GM23248 (cell line): ENCODE measurements at regions not wholly inside any gene's neighbourhood (a gene's known extent, or its start where the extent isn't known, plus 50 kb on each side); places are given as distances from the start of the nearest gene placed in this dataset.

Experiments used
- DNase-seq: peaks from one replicate; pipeline ENCODE4 v3.0.0-alpha.2; 2015
- H2AFZ ChIP-seq: fragments of 200-600 bp; sonication (generic); 2 replicates; pipeline ENCODE4 v1.6.1; 2016; ENCODE audit warnings: antibody characterized with exemption
- H3F3A ChIP-seq: fragments of 200-600 bp; sonication (generic); 2 replicates; pipeline ENCODE4 v1.6.1; 2016; ENCODE audit warnings: mild to moderate bottlenecking, antibody characterized with exemption, mixed run types; ENCODE audit not compliant: insufficient read depth
- H3K27ac ChIP-seq: fragments of 200-600 bp; sonication (generic); 2 replicates; pipeline ENCODE4 v1.5.1; 2016; ENCODE audit warnings: mild to moderate bottlenecking
- H3K27me3 ChIP-seq: fragments of 200-600 bp; sonication (generic); replicated peaks from 2 replicates; pipeline ENCODE4 v1.6.1; 2016; ENCODE audit warnings: mild to moderate bottlenecking; ENCODE audit not compliant: insufficient read depth
- H3K36me3 ChIP-seq: fragments of 200-600 bp; sonication (generic); 2 replicates; pipeline ENCODE4 v1.6.1; 2016; ENCODE audit warnings: low read depth, mild to moderate bottlenecking
- H3K4me1 ChIP-seq: fragments of 200-600 bp; sonication (generic); 2 replicates; pipeline ENCODE4 v1.6.1; 2016; ENCODE audit warnings: mild to moderate bottlenecking; ENCODE audit not compliant: insufficient read depth
- H3K4me2 ChIP-seq: fragments of 200-600 bp; sonication (generic); one replicate; pipeline ENCODE4 v1.6.1; 2016; ENCODE audit warnings: mild to moderate bottlenecking; ENCODE audit not compliant: unreplicated experiment
- H3K4me3 ChIP-seq: fragments of 200-600 bp; sonication (generic); 2 replicates; pipeline ENCODE4 v1.5.1; 2016; ENCODE audit warnings: mild to moderate bottlenecking
- H3K79me2 ChIP-seq: fragments of 200-600 bp; sonication (generic); 2 replicates; pipeline ENCODE4 v1.6.1; 2016; ENCODE audit warnings: mild to moderate bottlenecking; ENCODE audit not compliant: insufficient read depth
- H3K9ac ChIP-seq: fragments of 200-600 bp; sonication (generic); 2 replicates; pipeline ENCODE4 v1.6.1; 2016; ENCODE audit warnings: mild to moderate bottlenecking
- H3K9me2 ChIP-seq: fragments of 200-600 bp; sonication (generic); 2 replicates; pipeline ENCODE4 v1.6.1; 2016; ENCODE audit warnings: mixed run types, mild to moderate bottlenecking, moderate library complexity; ENCODE audit not compliant: insufficient read depth
- H3K9me3 ChIP-seq: fragments of 200-600 bp; sonication (generic); one replicate; pipeline ENCODE4 v1.6.1; 2017; ENCODE audit warnings: low read depth
- H4K20me1 ChIP-seq: fragments of 200-600 bp; sonication (generic); 2 replicates; pipeline ENCODE4 v1.6.0; 2016; ENCODE audit not compliant: insufficient read depth
- EZH2 ChIP-seq: fragments of 200-600 bp; sonication (generic); IDR thresholded peaks from 2 replicates; pipeline ENCODE4 v1.6.1; 2018; ENCODE audit warnings: antibody characterized with exemption, mild to moderate bottlenecking; ENCODE audit not compliant: insufficient read depth, poor library complexity, severe bottlenecking
- EZH2phosphoT487 ChIP-seq: fragments of 200-600 bp; sonication (generic); IDR thresholded peaks from 2 replicates; pipeline ENCODE4 v1.6.1; 2018; ENCODE audit warnings: antibody characterized with exemption, moderate library complexity, mild to moderate bottlenecking, low read depth; ENCODE audit not compliant: insufficient read depth
- WGBS, 2 experiments: methylation state at CpG; one replicate each; pipeline ENCODE4 v1.1.6; 2015 to 2017; ENCODE audit warnings: low lambda C conversion rate in 2 of 2, low coverage in 1 of 2; ENCODE audit errors: missing lambda C conversion rate in 2 of 2; 5-methylcytosine and 5-hydroxymethylcytosine counted together
- in situ Hi-C: fragments of 300-500 bp; cut with MboI; formaldehyde crosslinking; loops from 2 replicates; pipeline ENCODE4 v1.15.0; 2020

GRCh38 chr18:34972765-34973414, 68.3 kb upstream of the MAPRE2 start:
- no peak overlapping the region for H3K4me3 ChIP-seq
- TF ChIP-seq EZH2phosphoT487 (no peak), EZH2 (no peak)
- H3K27me3 ChIP-seq, result peaks cover 49% of the 10 kb centered on the region
- no peaks in the 10 kb centered on the region for H3K9me2 ChIP-seq
- no peak overlapping the region for H3K9ac ChIP-seq
- DNase-seq, result no peak
- peaks cover 1% of the 10 kb centered on the region; the same call in 1 of the 2 replicates for H3F3A ChIP-seq
- H3K36me3 ChIP-seq, result no peaks in the 10 kb centered on the region
- no peak overlapping the region for H3K27ac ChIP-seq
- H3K4me2 ChIP-seq, result no peak overlapping the region
- H3K9me3 ChIP-seq, result no peaks in the 10 kb centered on the region
- H4K20me1 ChIP-seq, result no peaks in the 10 kb centered on the region
- no peak overlapping the region for H2AFZ ChIP-seq
- in situ Hi-C loops, result no loop called here
- peaks cover 12% of the 10 kb centered on the region for H3K4me1 ChIP-seq
- no peaks in the 10 kb centered on the region for H3K79me2 ChIP-seq
- WGBS, 2 experiments, result 90 to 92% methylated on average over 2 of the region's 2 CpGs

GRCh38 chr18:34976123-34976522, 65.1 kb upstream of the MAPRE2 start:
- H4K20me1 ChIP-seq, result no peaks in the 10 kb centered on the region
- H3K27me3 ChIP-seq, result peaks cover 50% of the 10 kb centered on the region
- 29 to 30% methylated on average over 10 of the region's 10 CpGs for WGBS, 2 experiments
- H3K9me3 ChIP-seq, result no peaks in the 10 kb centered on the region
- no peak for TF ChIP-seq EZH2phosphoT487
- no peak for TF ChIP-seq EZH2
- no peak overlapping the region for H3K4me3 ChIP-seq
- in situ Hi-C loops, result no loop called here
- no peak overlapping the region for H3K27ac ChIP-seq
- H3K36me3 ChIP-seq, result no peaks in the 10 kb centered on the region
- peaks cover 14% of the 10 kb centered on the region for H3K4me1 ChIP-seq
- H3K9ac ChIP-seq, result no peak overlapping the region
- H3F3A ChIP-seq, result peaks cover 12% of the 10 kb centered on the region; the same call in 1 of the 2 replicates
- H3K79me2 ChIP-seq, result no peaks in the 10 kb centered on the region
- H3K4me2 ChIP-seq, result no peak overlapping the region
- no peak overlapping the region for H2AFZ ChIP-seq
- DNase-seq, result no peak
- no peaks in the 10 kb centered on the region for H3K9me2 ChIP-seq

GRCh38 chr18:34976534-34976898, 64.7 kb upstream of the MAPRE2 start:
- Histone ChIP-seq H3K4me1 (peaks cover 12% of the 10 kb centered on the region), H3K27me3 (peaks cover 50% of the 10 kb centered on the region), H3K36me3 (no peaks in the 10 kb centered on the region), H3K9me2 (no peaks in the 10 kb centered on the region), H3K4me2 (peak overlapping the region; percentile 97), H2AFZ (peak overlapping the region; percentile 77), H3K4me3 (peak overlapping the region; percentile 72), H3F3A (peaks cover 12% of the 10 kb centered on the region; the same call in 1 of the 2 replicates), H3K9me3 (no peaks in the 10 kb centered on the region), H3K9ac (peak overlapping the region; percentile 22; the same call in 1 of the 2 replicates), H3K79me2 (no peaks in the 10 kb centered on the region), H3K27ac (no peak overlapping the region), H4K20me1 (no peaks in the 10 kb centered on the region)
- WGBS, 2 experiments, result 3% methylated on average over 19 of the region's 19 CpGs
- in situ Hi-C loops, result no loop called here
- DNase-seq, result no peak
- TF ChIP-seq EZH2phosphoT487, result no peak
- TF ChIP-seq EZH2, result peak; percentile 96

- Histone ChIP-seq H3K27me3 (peaks cover 49% of the 10 kb centered on the region), H3K4me3 (peak overlapping the region; percentile 72), H3K27ac (no peak overlapping the region), H2AFZ (peak overlapping the region; percentile 77), H3K4me2 (peak overlapping the region; percentile 97), H3K9me3 (no peaks in the 10 kb centered on the region), H3K36me3 (no peaks in the 10 kb centered on the region), H3K79me2 (no peaks in the 10 kb centered on the region), H3K4me1 (peaks cover 10% of the 10 kb centered on the region), H3F3A (peaks cover 12% of the 10 kb centered on the region; the same call in 1 of the 2 replicates), H3K9ac (peak overlapping the region; percentile 22), H4K20me1 (no peaks in the 10 kb centered on the region), H3K9me2 (no peaks in the 10 kb centered on the region)
- WGBS, 2 experiments, result 2% methylated on average over 71 to 75 of the region's 82 CpGs
- DNase-seq, result peak; percentile 58
- peak; percentile 69 for TF ChIP-seq EZH2
- peak; percentile 12; the same call in 1 of the 2 replicates for TF ChIP-seq EZH2phosphoT487
- in situ Hi-C loops, result no loop called here
Observed at GRCh38 chr18:34976899-34977837, 64.0 kb upstream of the MAPRE2 start.
